ENCODE measurements at regions not wholly inside any gene's neighbourhood (a gene's known extent, or its start where the extent isn't known, plus 50 kb on each side); places are given as distances from the start of the nearest gene placed in this dataset.

GRCh38 chr4:84384801-84385200, 114.3 kb downstream of the NKX6-1 start:
- Histone ChIP-seq H4K20me1 (no peaks in the 10 kb centered on the region), H3K4me2 (no peak overlapping the region), H3K9me3 (replicated peaks in 1 of 11) (no peaks in the 10 kb centered on the region), H3K27me3 (no peaks in the 10 kb centered on the region), H3K4me1 (peaks cover 0 to 39% (median 20%) of the 10 kb centered on the region in 10 experiments; a peak in 14 of 20 replicates), H3K4me3 (no peak overlapping the region), H3K9ac (no peak overlapping the region), H3K27ac (no peak overlapping the region), H3K36me3 (no peaks in the 10 kb centered on the region)
- no peak for TF ChIP-seq Cebpa-rat (IDR thresholded peaks at IDR 0.05)

GRCh38 chr4:84381759-84382158, 117.3 kb downstream of the NKX6-1 start:
- peak overlapping the region in 1 of 11 experiments; percentile 30; a peak in 1 of 22 replicates for H3K9ac ChIP-seq
- no peaks in the 10 kb centered on the region for H3K36me3 ChIP-seq
- H4K20me1 ChIP-seq, result no peaks in the 10 kb centered on the region
- peak overlapping the region in 7 of 11 experiments; percentile 23 to 79 (median 63); a peak in 14 of 22 replicates for H3K4me2 ChIP-seq
- H3K27ac ChIP-seq, result peak overlapping the region in 4 of 11 experiments; percentile 49 to 69 (median 58); a peak in 7 of 22 replicates
- TF ChIP-seq Cebpa-rat (IDR thresholded peaks at IDR 0.05), result peak in 3 of 11 experiments; percentile 12 to 59 (median 58); a peak in 4 of 22 replicates
- H3K4me1 ChIP-seq, result peaks cover 0 to 53% (median 24%) of the 10 kb centered on the region in 10 experiments; a peak in 14 of 20 replicates
- no peaks in the 10 kb centered on the region for H3K9me3 ChIP-seq (replicated peaks in 1 of 11)
- no peak overlapping the region for H3K4me3 ChIP-seq
- no peaks in the 10 kb centered on the region for H3K27me3 ChIP-seq

GRCh38 chr4:84379917-84380641, 119.0 kb downstream of the NKX6-1 start:
- Histone ChIP-seq H3K4me2 (peak overlapping the region; percentile 3 to 68 (median 55); a peak in 17 of 22 replicates), H3K9me3 (replicated peaks in 1 of 11) (no peaks in the 10 kb centered on the region), H3K27ac (peak overlapping the region in 4 of 11 experiments; percentile 46 to 70 (median 58); a peak in 8 of 22 replicates), H4K20me1 (no peaks in the 10 kb centered on the region), H3K27me3 (no peaks in the 10 kb centered on the region), H3K36me3 (no peaks in the 10 kb centered on the region), H3K4me1 (peaks cover 0 to 53% (median 24%) of the 10 kb centered on the region in 10 experiments; a peak in 14 of 20 replicates), H3K4me3 (no peak overlapping the region; a peak in 1 of 20 replicates), H3K9ac (peak overlapping the region in 2 of 11 experiments; percentile 18 to 40; a peak in 2 of 22 replicates)
- 0 out of 22 replicates have a peak, but pooled peaks of 2 of the 11 experiments have one; percentile 16 to 42 for TF ChIP-seq Cebpa-rat (IDR thresholded peaks at IDR 0.05)

GRCh38 chr4:84378983-84379382, 120.1 kb downstream of the NKX6-1 start:
- no peak overlapping the region; a peak in 1 of 22 replicates for H3K27ac ChIP-seq
- H3K27me3 ChIP-seq, result no peaks in the 10 kb centered on the region
- no peak overlapping the region for H3K9ac ChIP-seq
- H3K4me3 ChIP-seq, result no peak overlapping the region
- H3K36me3 ChIP-seq, result no peaks in the 10 kb centered on the region
- H3K9me3 ChIP-seq (replicated peaks in 1 of 11), result no peaks in the 10 kb centered on the region
- H3K4me2 ChIP-seq, result peak overlapping the region in 6 of 11 experiments; percentile 1 to 62 (median 28); a peak in 9 of 22 replicates
- no peaks in the 10 kb centered on the region for H4K20me1 ChIP-seq
- no peak for TF ChIP-seq Cebpa-rat (IDR thresholded peaks at IDR 0.05)
- peaks cover 0 to 51% (median 24%) of the 10 kb centered on the region in 10 experiments; a peak in 14 of 20 replicates for H3K4me1 ChIP-seq

GRCh38 chr4:84378356-84378755, 120.7 kb downstream of the NKX6-1 start:
- Histone ChIP-seq H3K27ac (no peak overlapping the region), H4K20me1 (no peaks in the 10 kb centered on the region), H3K4me2 (peak overlapping the region in 4 of 11 experiments; percentile 3 to 62 (median 40); a peak in 8 of 22 replicates), H3K4me3 (no peak overlapping the region), H3K9me3 (replicated peaks in 1 of 11) (no peaks in the 10 kb centered on the region), H3K9ac (no peak overlapping the region), H3K27me3 (no peaks in the 10 kb centered on the region), H3K36me3 (no peaks in the 10 kb centered on the region), H3K4me1 (peaks cover 0 to 49% (median 24%) of the 10 kb centered on the region in 10 experiments; a peak in 14 of 20 replicates)
- no peak for TF ChIP-seq Cebpa-rat (IDR thresholded peaks at IDR 0.05)

- Histone ChIP-seq H3K4me1 (peaks cover 0 to 6% (median 0%) of the 10 kb centered on the region in 10 experiments; a peak in 4 of 20 replicates), H3K4me3 (no peak overlapping the region), H3K4me2 (no peak overlapping the region), H3K9me3 (replicated peaks in 1 of 11) (no peaks in the 10 kb centered on the region), H4K20me1 (no peaks in the 10 kb centered on the region), H3K27ac (no peak overlapping the region), H3K27me3 (no peaks in the 10 kb centered on the region), H3K36me3 (no peaks in the 10 kb centered on the region), H3K9ac (no peak overlapping the region)
- no peak for TF ChIP-seq Cebpa-rat (IDR thresholded peaks at IDR 0.05)
These were observed 132.2 kb downstream of the NKX6-1 start for GRCh38 chr4:84366907-84367306.

GRCh38 chr4:84366161-84366560, 132.9 kb downstream of the NKX6-1 start:
- Histone ChIP-seq H3K9ac (no peak overlapping the region), H3K4me2 (no peak overlapping the region), H3K27ac (no peak overlapping the region), H3K36me3 (no peaks in the 10 kb centered on the region), H4K20me1 (no peaks in the 10 kb centered on the region), H3K4me1 (peaks cover 0 to 13% (median 0%) of the 10 kb centered on the region in 10 experiments; a peak in 5 of 20 replicates), H3K9me3 (replicated peaks in 1 of 11) (0 out of 22 replicates have a peak, but pooled peaks cover 0 to 4% (median 0%) of the 10 kb centered on the region in 11 experiments), H3K4me3 (no peak overlapping the region), H3K27me3 (no peaks in the 10 kb centered on the region)
- TF ChIP-seq Cebpa-rat (IDR thresholded peaks at IDR 0.05), result no peak

GRCh38 chr4:84362896-84363655, 136.0 kb downstream of the NKX6-1 start:
- Histone ChIP-seq H4K20me1 (no peaks in the 10 kb centered on the region), H3K27ac (no peak overlapping the region), H3K4me3 (no peak overlapping the region), H3K9me3 (replicated peaks in 1 of 11) (0 out of 22 replicates have a peak, but pooled peaks cover 0 to 4% (median 0%) of the 10 kb centered on the region in 11 experiments), H3K36me3 (no peaks in the 10 kb centered on the region), H3K27me3 (no peaks in the 10 kb centered on the region), H3K9ac (no peak overlapping the region), H3K4me2 (no peak overlapping the region), H3K4me1 (peaks cover 0 to 13% (median 0%) of the 10 kb centered on the region in 10 experiments; a peak in 5 of 20 replicates)
- no peak for TF ChIP-seq Cebpa-rat (IDR thresholded peaks at IDR 0.05)

GRCh38 chr4:84342161-84342560, 156.9 kb downstream of the NKX6-1 start:
- TF ChIP-seq Cebpa-rat (IDR thresholded peaks at IDR 0.05), result no peak
- H3K27me3 ChIP-seq, result no peaks in the 10 kb centered on the region

More at GRCh38 chr4:84342161-84342560, 156.9 kb downstream of the NKX6-1 start:
- Histone ChIP-seq H4K20me1 (no peaks in the 10 kb centered on the region), H3K9ac (no peak overlapping the region), H3K36me3 (no peaks in the 10 kb centered on the region), H3K9me3 (replicated peaks in 1 of 11) (peaks cover 20 to 38% (median 28%) of the 10 kb centered on the region in 11 experiments), H3K27ac (no peak overlapping the region), H3K4me2 (peak overlapping the region in 1 of 11 experiments; percentile 11; a peak in 1 of 22 replicates), H3K4me1 (peaks cover 0 to 5% (median 0%) of the 10 kb centered on the region in 10 experiments; a peak in 2 of 20 replicates), H3K4me3 (no peak overlapping the region)

Data from BLaER1 treated with 17β-estradiol and CSF1 and Interleukin-3, amounts not matched to agents 10 nM and 100 nM (cell line).